HG03196 (cell line): ENCODE measurements at regions not wholly inside any gene's neighbourhood (a gene's known extent, or its start where the extent isn't known, plus 50 kb on each side); places are given as distances from the start of the nearest gene placed in this dataset.

Experiments used
- ATAC-seq: cut with Tn5 transposase; IDR thresholded peaks from one replicate; pipeline ENCODE4 v1.9.1; 2021; ENCODE audit not compliant: unreplicated experiment

GRCh38 chr14:51307551-51307950 lies 67.5 kb downstream of the TMX1 start:
- no peak for ATAC-seq

- no peak for ATAC-seq
Observed at GRCh38 chr14:51308866-51309265, 68.8 kb downstream of the TMX1 start.

GRCh38 chr14:51310505-51310944 lies 70.5 kb downstream of the TMX1 start:
- no peak for ATAC-seq

DNA sequence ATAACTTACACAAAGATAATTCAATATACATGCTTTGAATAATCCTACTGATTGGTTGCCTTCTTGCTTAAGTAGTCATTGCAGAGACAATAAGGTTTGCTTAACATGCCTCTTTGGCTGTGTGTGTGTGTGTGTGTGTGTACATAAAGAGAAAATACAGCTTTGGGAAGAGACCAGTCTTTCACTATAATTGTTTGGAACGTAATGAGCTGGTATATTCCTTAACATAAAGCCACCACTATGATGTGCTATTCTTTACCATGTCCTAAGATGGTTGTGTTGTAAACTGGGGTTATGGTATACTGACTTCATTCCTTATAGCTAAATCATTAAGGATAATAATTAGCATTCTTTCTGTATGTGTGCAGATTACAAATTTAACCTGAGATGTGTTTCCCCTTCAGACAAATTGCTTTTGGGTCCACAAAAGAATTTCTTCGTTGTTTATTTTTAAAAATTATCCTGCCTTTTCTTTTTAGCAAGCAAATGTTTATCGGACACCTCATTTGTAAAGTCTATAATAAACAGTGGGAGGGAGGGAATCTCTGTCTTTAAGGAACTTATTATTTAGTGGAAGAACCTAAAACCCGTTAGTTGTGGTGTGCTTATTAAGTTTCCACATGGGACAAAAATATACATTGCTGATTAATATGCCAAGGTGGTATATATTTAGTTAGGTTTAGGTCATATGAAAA lies 74.4 kb downstream of the TMX1 start:
- no peak for ATAC-seq

DNA sequence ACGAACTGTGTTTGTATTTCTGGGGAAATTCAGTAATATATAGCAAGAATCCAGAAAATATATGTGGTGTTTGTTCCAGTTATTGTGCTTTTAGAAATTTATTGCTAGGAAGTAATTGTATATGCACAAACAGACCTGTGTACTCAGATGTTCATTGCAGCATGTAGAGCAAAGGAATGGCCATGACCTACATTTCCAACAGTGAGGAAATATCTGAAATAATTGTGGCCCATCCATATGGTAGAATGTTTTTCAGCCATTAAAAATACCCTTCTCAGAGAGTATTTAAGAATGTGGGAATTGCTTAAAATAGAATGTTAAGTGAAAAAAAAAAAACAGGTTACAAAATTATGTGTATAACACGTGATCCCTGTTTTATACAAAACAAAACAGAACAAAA lies 77.3 kb downstream of the TMX1 start:
- ATAC-seq = no peak

GRCh38 chr14:51318813-51319597 lies 79.0 kb downstream of the TMX1 start:
- no peak for ATAC-seq

- no peak for ATAC-seq
Observed at GRCh38 chr14:51321036-51321435, 81.0 kb downstream of the TMX1 start.

GRCh38 chr14:51323492-51323891 lies 83.4 kb downstream of the TMX1 start:
- no peak for ATAC-seq

DNA sequence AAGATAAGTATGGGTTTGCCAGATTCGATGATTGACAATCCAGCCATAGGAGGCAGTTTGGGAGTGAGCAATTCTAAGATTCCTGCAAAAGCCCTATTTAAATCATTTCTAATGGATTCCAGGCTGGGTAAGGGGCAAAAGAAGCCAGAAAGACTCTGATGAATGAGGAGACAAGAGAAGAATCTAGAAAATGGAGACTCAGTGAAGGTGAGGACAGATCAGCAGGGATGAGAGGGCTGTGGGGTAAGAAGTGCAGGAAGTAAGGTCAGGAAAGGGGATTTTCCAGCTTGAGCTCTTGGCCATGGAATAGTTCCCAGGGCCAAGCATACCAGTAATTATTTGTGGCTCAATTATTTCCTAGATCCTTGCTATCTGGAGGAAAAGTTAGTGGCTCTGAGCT lies 87.3 kb downstream of the TMX1 start:
- no peak for ATAC-seq

GRCh38 chr14:51328064-51328771 lies 88.2 kb downstream of the TMX1 start:
- no peak for ATAC-seq

DNA sequence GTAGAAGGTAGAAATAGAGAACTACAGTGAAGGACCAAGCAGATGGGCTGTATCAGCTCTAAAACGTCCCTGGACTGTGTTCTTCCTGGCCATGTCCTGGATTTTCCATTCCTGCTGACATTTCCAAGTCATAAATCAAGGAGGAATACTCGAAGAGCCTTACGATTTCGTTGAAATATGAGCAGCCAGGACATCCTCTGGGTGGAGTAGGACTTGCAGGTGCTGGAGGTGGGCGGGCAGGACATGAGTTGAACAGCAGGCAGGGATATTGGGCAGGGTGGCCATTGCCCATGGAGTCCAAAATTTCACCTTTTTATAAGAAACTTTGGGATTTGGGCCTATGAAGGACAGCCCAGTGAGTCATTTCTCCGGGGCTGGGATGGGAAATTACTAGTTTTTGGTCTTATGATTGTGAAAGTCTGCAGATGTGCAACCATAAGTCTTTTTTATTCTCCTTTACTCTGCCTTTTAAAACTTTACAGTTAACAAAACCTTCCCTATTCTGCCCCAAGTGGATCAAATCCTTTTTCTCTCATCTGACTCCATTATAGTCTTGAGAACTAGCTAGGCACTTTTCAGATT lies 88.8 kb downstream of the TMX1 start:
- ATAC-seq = no peak

GRCh38 chr14:51331486-51332367 lies 91.7 kb downstream of the TMX1 start:
- ATAC-seq = no peak

DNA sequence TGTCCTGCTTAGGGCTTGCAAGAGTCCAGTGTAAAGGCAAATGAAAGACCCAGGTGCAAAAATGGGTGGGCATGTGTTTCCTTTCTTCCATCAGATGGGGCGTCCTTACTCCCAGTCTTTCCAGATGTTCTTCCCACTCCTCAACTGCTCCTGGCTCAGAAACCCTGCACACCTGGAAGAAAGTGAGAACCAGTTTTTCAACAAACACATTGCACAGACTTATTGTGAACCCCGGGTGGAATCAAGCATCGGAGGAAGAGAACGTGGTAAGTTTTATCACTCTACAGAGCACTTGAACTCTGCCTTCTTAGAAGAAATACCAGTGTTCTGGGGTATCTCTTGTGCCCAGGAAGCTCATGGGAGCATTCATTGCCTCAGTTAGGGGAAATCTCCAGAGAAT lies 93.3 kb downstream of the TMX1 start:
- ATAC-seq = no peak

- ATAC-seq = no peak
Observed at GRCh38 chr14:51333901-51334521, 94.0 kb downstream of the TMX1 start.

GRCh38 chr14:51334566-51334965 lies 94.5 kb downstream of the TMX1 start:
- no peak for ATAC-seq

GRCh38 chr14:51335531-51335930 lies 95.5 kb downstream of the TMX1 start:
- ATAC-seq = no peak

GRCh38 chr14:51335961-51336723 lies 96.1 kb downstream of the TMX1 start:
- no peak for ATAC-seq

DNA sequence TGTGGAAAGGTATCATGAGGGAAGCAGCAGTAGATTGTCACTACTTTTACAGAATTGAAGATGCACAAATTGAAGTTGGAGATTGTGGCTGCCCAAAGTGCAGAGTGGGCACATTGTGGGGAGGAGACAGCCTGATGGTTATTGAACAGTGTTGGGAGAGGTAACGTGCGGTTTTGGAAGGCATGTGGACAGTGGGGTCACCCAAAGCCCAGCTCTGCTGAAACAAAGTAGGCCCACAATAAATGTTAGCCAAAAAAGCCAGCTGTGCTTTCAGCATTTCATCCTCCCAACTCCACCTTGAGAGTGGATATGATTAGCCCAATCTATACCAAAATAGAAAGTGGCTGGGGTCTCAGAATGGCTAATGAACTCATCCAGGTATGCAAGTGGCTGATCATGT lies 96.7 kb downstream of the TMX1 start:
- no peak for ATAC-seq

DNA sequence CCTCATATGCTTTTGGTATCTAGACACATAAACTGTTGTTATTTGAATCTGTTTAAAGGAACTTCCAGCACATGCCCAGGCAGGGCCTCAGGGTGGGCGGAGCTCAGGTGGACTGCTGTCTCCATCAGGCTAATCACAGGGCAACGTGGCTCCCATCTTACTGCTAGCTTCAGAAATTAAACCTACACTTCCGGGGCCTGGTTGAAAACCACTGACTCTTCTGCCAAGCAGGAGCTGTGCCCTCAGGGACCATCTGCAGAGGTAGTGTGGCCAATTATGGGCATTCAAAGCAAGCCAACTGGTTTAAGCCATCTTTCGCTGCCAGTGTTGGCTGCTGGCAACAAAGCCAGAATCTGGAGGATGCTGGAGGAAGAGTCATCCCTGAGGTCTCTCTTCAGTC lies 97.5 kb downstream of the TMX1 start:
- ATAC-seq = no peak
